ENCODE measurements at regions not wholly inside any gene's neighbourhood (a gene's known extent, or its start where the extent isn't known, plus 50 kb on each side); places are given as distances from the start of the nearest gene placed in this dataset.

DNA sequence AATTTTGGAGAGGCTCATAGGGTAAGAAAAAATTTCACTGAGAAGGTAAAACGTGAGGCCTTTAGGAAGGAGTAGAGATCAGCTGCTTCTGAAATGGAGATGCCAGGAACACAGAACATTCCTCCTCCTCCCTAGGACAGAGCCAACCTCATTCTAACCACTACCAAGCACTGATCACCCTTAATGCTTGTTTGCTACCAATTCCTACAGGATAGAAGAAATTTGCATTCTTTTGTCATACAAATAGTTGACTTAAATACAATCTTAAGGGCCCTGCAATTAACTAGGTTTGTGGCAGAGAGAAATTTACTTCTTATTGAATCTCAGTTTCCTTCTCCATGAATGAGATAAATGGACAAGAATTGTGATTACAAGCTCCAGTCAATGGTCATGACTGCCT, 780.2 kb upstream of the WWC1 start:
- Histone ChIP-seq H3K4me3 (replicated peaks in 1 of 3; ENCODE audit: low read depth in 2 of 3, low read length in 3 of 3) (no peak overlapping the region), H3K4me2 (replicated peaks; ENCODE audit: extremely low read depth, low read length, poor library complexity, severe bottlenecking) (no peak overlapping the region), H3K4me1 (ENCODE audit: control insufficient read depth in 1 of 2, insufficient read depth in 2 of 2, low read length in 2 of 2) (no peaks in the 10 kb centered on the region), H3K9me3 (replicated peaks in 1 of 2; ENCODE audit: control insufficient read depth in 1 of 2, insufficient read depth in 1 of 2, low read length in 2 of 2) (no peaks in the 10 kb centered on the region), H3K36me3 (replicated peaks in 1 of 2; ENCODE audit: control insufficient read depth in 1 of 2, insufficient read depth in 2 of 2, low read length in 2 of 2) (no peaks in the 10 kb centered on the region), H3K27ac (ENCODE audit: low read depth in 1 of 2, low read length in 2 of 2) (no peak overlapping the region), H2AFZ (ENCODE audit: insufficient read depth, low read depth, low read length, poor library complexity, severe bottlenecking) (no peak overlapping the region), H3K9ac (ENCODE audit: insufficient read depth, low read length, poor library complexity, severe bottlenecking) (no peak overlapping the region), H3K27me3 (ENCODE audit: control insufficient read depth in 2 of 2, insufficient read depth in 2 of 2, low read length in 2 of 2) (no peaks in the 10 kb centered on the region), H4K20me1 (ENCODE audit: insufficient read depth, low read length) (no peaks in the 10 kb centered on the region), H3K79me2 (ENCODE audit: insufficient read depth, low read length) (no peaks in the 10 kb centered on the region)
- H3K36me3 Mint-ChIP-seq = no peaks in the 10 kb centered on the region
- no CpG with 5 or more reads among the region's 1 CpG for WGBS (ENCODE audit: insufficient coverage)
- H3K27ac Mint-ChIP-seq = no peak overlapping the region
- no peaks in the 10 kb centered on the region for H3K4me1 Mint-ChIP-seq
- TF ChIP-seq, protein P1, sequence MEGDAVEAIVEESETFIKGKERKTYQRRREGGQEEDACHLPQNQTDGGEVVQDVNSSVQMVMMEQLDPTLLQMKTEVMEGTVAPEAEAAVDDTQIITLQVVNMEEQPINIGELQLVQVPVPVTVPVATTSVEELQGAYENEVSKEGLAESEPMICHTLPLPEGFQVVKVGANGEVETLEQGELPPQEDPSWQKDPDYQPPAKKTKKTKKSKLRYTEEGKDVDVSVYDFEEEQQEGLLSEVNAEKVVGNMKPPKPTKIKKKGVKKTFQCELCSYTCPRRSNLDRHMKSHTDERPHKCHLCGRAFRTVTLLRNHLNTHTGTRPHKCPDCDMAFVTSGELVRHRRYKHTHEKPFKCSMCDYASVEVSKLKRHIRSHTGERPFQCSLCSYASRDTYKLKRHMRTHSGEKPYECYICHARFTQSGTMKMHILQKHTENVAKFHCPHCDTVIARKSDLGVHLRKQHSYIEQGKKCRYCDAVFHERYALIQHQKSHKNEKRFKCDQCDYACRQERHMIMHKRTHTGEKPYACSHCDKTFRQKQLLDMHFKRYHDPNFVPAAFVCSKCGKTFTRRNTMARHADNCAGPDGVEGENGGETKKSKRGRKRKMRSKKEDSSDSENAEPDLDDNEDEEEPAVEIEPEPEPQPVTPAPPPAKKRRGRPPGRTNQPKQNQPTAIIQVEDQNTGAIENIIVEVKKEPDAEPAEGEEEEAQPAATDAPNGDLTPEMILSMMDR (IDR thresholded peaks at IDR 0.05) = no peak
- no peak for DNase-seq
- H3K27me3 Mint-ChIP-seq (ENCODE audit: low read depth in 3 of 3) = no peaks in the 10 kb centered on the region
- H3K4me3 Mint-ChIP-seq = no peak overlapping the region
- intact Hi-C loops (cut with micrococcal nuclease) = no loop called here
- peaks cover 0 to 5% (median 0%) of the 10 kb centered on the region in 7 donors for H3K9me3 Mint-ChIP-seq

GRCh38 chr5:167512111-167512510, 779.3 kb upstream of the WWC1 start:
- no peaks in the 10 kb centered on the region for H3K9me3 ChIP-seq (replicated peaks in 1 of 2; ENCODE audit: control insufficient read depth in 1 of 2, insufficient read depth in 1 of 2, low read length in 2 of 2)
- DNase-seq = no peak

More at GRCh38 chr5:167512111-167512510, 779.3 kb upstream of the WWC1 start:
- no peak overlapping the region for H3K27ac ChIP-seq (ENCODE audit: low read depth in 1 of 2, low read length in 2 of 2)
- H3K4me2 ChIP-seq (replicated peaks; ENCODE audit: extremely low read depth, low read length, poor library complexity, severe bottlenecking) = no peak overlapping the region
- H3K4me3 ChIP-seq (replicated peaks in 1 of 3; ENCODE audit: low read depth in 2 of 3, low read length in 3 of 3) = no peak overlapping the region
- no peak overlapping the region for H3K9ac ChIP-seq (ENCODE audit: insufficient read depth, low read length, poor library complexity, severe bottlenecking)
- H3K36me3 ChIP-seq (replicated peaks in 1 of 2; ENCODE audit: control insufficient read depth in 1 of 2, insufficient read depth in 2 of 2, low read length in 2 of 2) = no peaks in the 10 kb centered on the region
- no peaks in the 10 kb centered on the region for H3K4me1 ChIP-seq (ENCODE audit: control insufficient read depth in 1 of 2, insufficient read depth in 2 of 2, low read length in 2 of 2)
- intact Hi-C loops (cut with micrococcal nuclease) = no loop called here
- TF ChIP-seq, protein P1 (IDR thresholded peaks at IDR 0.05) = no peak
- no peak overlapping the region for H2AFZ ChIP-seq (ENCODE audit: insufficient read depth, low read depth, low read length, poor library complexity, severe bottlenecking)
- no peaks in the 10 kb centered on the region for H3K4me1 Mint-ChIP-seq
- WGBS (ENCODE audit: insufficient coverage) = no CpG with 5 or more reads among the region's 2 CpGs
- peaks cover 0 to 5% (median 0%) of the 10 kb centered on the region in 7 donors for H3K9me3 Mint-ChIP-seq
- no peaks in the 10 kb centered on the region for H4K20me1 ChIP-seq (ENCODE audit: insufficient read depth, low read length)
- no peaks in the 10 kb centered on the region for H3K27me3 Mint-ChIP-seq (ENCODE audit: low read depth in 3 of 3)
- H3K27ac Mint-ChIP-seq = no peak overlapping the region
- no peaks in the 10 kb centered on the region for H3K36me3 Mint-ChIP-seq
- no peaks in the 10 kb centered on the region for H3K27me3 ChIP-seq (ENCODE audit: control insufficient read depth in 2 of 2, insufficient read depth in 2 of 2, low read length in 2 of 2)
- no peak overlapping the region for H3K4me3 Mint-ChIP-seq
- H3K79me2 ChIP-seq (ENCODE audit: insufficient read depth, low read length) = no peaks in the 10 kb centered on the region

Measured in CD14-positive monocyte (primary cell).